ENCODE measurements at regions not wholly inside any gene's neighbourhood (a gene's known extent, or its start where the extent isn't known, plus 50 kb on each side); places are given as distances from the start of the nearest gene placed in this dataset.

GRCh38 chr2:81303321-81303720 is 998.8 kb upstream of the LRRTM1 start:
- no peaks in the 10 kb centered on the region for H3K36me3 ChIP-seq (ENCODE audit: control insufficient read depth in 1 of 2, insufficient read depth in 2 of 2, low read length in 2 of 2)
- H3K4me1 ChIP-seq (ENCODE audit: control insufficient read depth in 1 of 2, insufficient read depth in 2 of 2, low read length in 2 of 2) = no peaks in the 10 kb centered on the region
- H3K27me3 ChIP-seq (ENCODE audit: low read depth, low read length) = no peaks in the 10 kb centered on the region
- H3K4me3 ChIP-seq (ENCODE audit: low read depth in 1 of 2, low read length in 2 of 2) = no peak overlapping the region
- peaks cover 0 to 3% of the 10 kb centered on the region in 2 donors for H3K9me3 ChIP-seq (ENCODE audit: control insufficient read depth in 1 of 2, low read length in 2 of 2)
- H3K27ac ChIP-seq (ENCODE audit: low read length) = no peak overlapping the region

- H3K9me3 ChIP-seq (ENCODE audit: control insufficient read depth in 1 of 2, low read length in 2 of 2) = peaks cover 0 to 3% of the 10 kb centered on the region in 2 donors
These were observed 995.3 kb upstream of the LRRTM1 start for GRCh38 chr2:81299841-81300240.

GRCh38 chr2:81290846-81291245 is 986.3 kb upstream of the LRRTM1 start:
- Histone ChIP-seq H3K27me3 (ENCODE audit: low read depth, low read length) (no peaks in the 10 kb centered on the region), H3K4me1 (ENCODE audit: control insufficient read depth in 1 of 2, insufficient read depth in 2 of 2, low read length in 2 of 2) (no peaks in the 10 kb centered on the region), H3K4me3 (ENCODE audit: low read depth in 1 of 2, low read length in 2 of 2) (no peak overlapping the region), H3K9me3 (ENCODE audit: control insufficient read depth in 1 of 2, low read length in 2 of 2) (peaks cover 0 to 7% of the 10 kb centered on the region in 2 donors), H3K27ac (ENCODE audit: low read length) (no peak overlapping the region), H3K36me3 (ENCODE audit: control insufficient read depth in 1 of 2, insufficient read depth in 2 of 2, low read length in 2 of 2) (no peaks in the 10 kb centered on the region)

More at GRCh38 chr2:81299841-81300240, 995.3 kb upstream of the LRRTM1 start:
- Histone ChIP-seq H3K36me3 (ENCODE audit: control insufficient read depth in 1 of 2, insufficient read depth in 2 of 2, low read length in 2 of 2) (no peaks in the 10 kb centered on the region), H3K4me3 (ENCODE audit: low read depth in 1 of 2, low read length in 2 of 2) (no peak overlapping the region), H3K27ac (ENCODE audit: low read length) (no peak overlapping the region), H3K27me3 (ENCODE audit: low read depth, low read length) (no peaks in the 10 kb centered on the region), H3K4me1 (ENCODE audit: control insufficient read depth in 1 of 2, insufficient read depth in 2 of 2, low read length in 2 of 2) (no peaks in the 10 kb centered on the region)

- H3K27ac ChIP-seq (ENCODE audit: low read length) = no peak overlapping the region
- H3K9me3 ChIP-seq (ENCODE audit: control insufficient read depth in 1 of 2, low read length in 2 of 2) = no peaks in the 10 kb centered on the region
- H3K4me1 ChIP-seq (ENCODE audit: control insufficient read depth in 1 of 2, insufficient read depth in 2 of 2, low read length in 2 of 2) = no peaks in the 10 kb centered on the region
These were observed 978.5 kb upstream of the LRRTM1 start for GRCh38 chr2:81283081-81283480.

GRCh38 chr2:81282151-81282769 is 977.7 kb upstream of the LRRTM1 start:
- Histone ChIP-seq H3K9me3 (ENCODE audit: control insufficient read depth in 1 of 2, low read length in 2 of 2) (no peaks in the 10 kb centered on the region), H3K4me1 (ENCODE audit: control insufficient read depth in 1 of 2, insufficient read depth in 2 of 2, low read length in 2 of 2) (no peaks in the 10 kb centered on the region), H3K27me3 (ENCODE audit: low read depth, low read length) (no peaks in the 10 kb centered on the region), H3K27ac (ENCODE audit: low read length) (no peak overlapping the region), H3K4me3 (ENCODE audit: low read depth in 1 of 2, low read length in 2 of 2) (no peak overlapping the region), H3K36me3 (ENCODE audit: control insufficient read depth in 1 of 2, insufficient read depth in 2 of 2, low read length in 2 of 2) (no peaks in the 10 kb centered on the region)

More at GRCh38 chr2:81283081-81283480, 978.5 kb upstream of the LRRTM1 start:
- Histone ChIP-seq H3K36me3 (ENCODE audit: control insufficient read depth in 1 of 2, insufficient read depth in 2 of 2, low read length in 2 of 2) (no peaks in the 10 kb centered on the region), H3K27me3 (ENCODE audit: low read depth, low read length) (no peaks in the 10 kb centered on the region), H3K4me3 (ENCODE audit: low read depth in 1 of 2, low read length in 2 of 2) (no peak overlapping the region)

GRCh38 chr2:81276595-81276994 is 972.0 kb upstream of the LRRTM1 start:
- Histone ChIP-seq H3K27me3 (ENCODE audit: low read depth, low read length) (no peaks in the 10 kb centered on the region), H3K27ac (ENCODE audit: low read length) (no peak overlapping the region), H3K36me3 (ENCODE audit: control insufficient read depth in 1 of 2, insufficient read depth in 2 of 2, low read length in 2 of 2) (no peaks in the 10 kb centered on the region), H3K4me1 (ENCODE audit: control insufficient read depth in 1 of 2, insufficient read depth in 2 of 2, low read length in 2 of 2) (no peaks in the 10 kb centered on the region), H3K4me3 (ENCODE audit: low read depth in 1 of 2, low read length in 2 of 2) (no peak overlapping the region), H3K9me3 (ENCODE audit: control insufficient read depth in 1 of 2, low read length in 2 of 2) (no peaks in the 10 kb centered on the region)

GRCh38 chr2:81266106-81266505 is 961.6 kb upstream of the LRRTM1 start:
- no peaks in the 10 kb centered on the region for H3K4me1 ChIP-seq (ENCODE audit: control insufficient read depth in 1 of 2, insufficient read depth in 2 of 2, low read length in 2 of 2)
- peaks cover 0 to 10% of the 10 kb centered on the region in 2 donors for H3K9me3 ChIP-seq (ENCODE audit: control insufficient read depth in 1 of 2, low read length in 2 of 2)
- H3K27ac ChIP-seq (ENCODE audit: low read length) = no peak overlapping the region
- H3K4me3 ChIP-seq (ENCODE audit: low read depth in 1 of 2, low read length in 2 of 2) = no peak overlapping the region
- H3K36me3 ChIP-seq (ENCODE audit: control insufficient read depth in 1 of 2, insufficient read depth in 2 of 2, low read length in 2 of 2) = no peaks in the 10 kb centered on the region
- no peaks in the 10 kb centered on the region for H3K27me3 ChIP-seq (ENCODE audit: low read depth, low read length)

GRCh38 chr2:81263989-81264388 is 959.4 kb upstream of the LRRTM1 start:
- H3K27me3 ChIP-seq (ENCODE audit: low read depth, low read length) = no peaks in the 10 kb centered on the region
- no peak overlapping the region for H3K4me3 ChIP-seq (ENCODE audit: low read depth in 1 of 2, low read length in 2 of 2)
- no peaks in the 10 kb centered on the region for H3K36me3 ChIP-seq (ENCODE audit: control insufficient read depth in 1 of 2, insufficient read depth in 2 of 2, low read length in 2 of 2)
- H3K4me1 ChIP-seq (ENCODE audit: control insufficient read depth in 1 of 2, insufficient read depth in 2 of 2, low read length in 2 of 2) = no peaks in the 10 kb centered on the region
- H3K27ac ChIP-seq (ENCODE audit: low read length) = no peak overlapping the region
- peaks cover 0 to 7% of the 10 kb centered on the region in 2 donors for H3K9me3 ChIP-seq (ENCODE audit: control insufficient read depth in 1 of 2, low read length in 2 of 2)

- Histone ChIP-seq H3K9me3 (ENCODE audit: control insufficient read depth in 1 of 2, low read length in 2 of 2) (no peaks in the 10 kb centered on the region), H3K27ac (ENCODE audit: low read length) (no peak overlapping the region), H3K27me3 (ENCODE audit: low read depth, low read length) (no peaks in the 10 kb centered on the region), H3K4me1 (ENCODE audit: control insufficient read depth in 1 of 2, insufficient read depth in 2 of 2, low read length in 2 of 2) (no peaks in the 10 kb centered on the region), H3K36me3 (ENCODE audit: control insufficient read depth in 1 of 2, insufficient read depth in 2 of 2, low read length in 2 of 2) (no peaks in the 10 kb centered on the region), H3K4me3 (ENCODE audit: low read depth in 1 of 2, low read length in 2 of 2) (no peak overlapping the region)
These were observed 955.8 kb upstream of the LRRTM1 start for GRCh38 chr2:81260320-81260719.

- no peaks in the 10 kb centered on the region for H3K27me3 ChIP-seq (ENCODE audit: low read depth, low read length)
- H3K4me1 ChIP-seq (ENCODE audit: control insufficient read depth in 1 of 2, insufficient read depth in 2 of 2, low read length in 2 of 2) = no peaks in the 10 kb centered on the region
- H3K9me3 ChIP-seq (ENCODE audit: control insufficient read depth in 1 of 2, low read length in 2 of 2) = no peaks in the 10 kb centered on the region
- H3K4me3 ChIP-seq (ENCODE audit: low read depth in 1 of 2, low read length in 2 of 2) = no peak overlapping the region
- no peak overlapping the region for H3K27ac ChIP-seq (ENCODE audit: low read length)
- no peaks in the 10 kb centered on the region for H3K36me3 ChIP-seq (ENCODE audit: control insufficient read depth in 1 of 2, insufficient read depth in 2 of 2, low read length in 2 of 2)
These were observed 945.7 kb upstream of the LRRTM1 start for GRCh38 chr2:81250270-81250669.

- Histone ChIP-seq H3K9me3 (ENCODE audit: control insufficient read depth in 1 of 2, low read length in 2 of 2) (no peaks in the 10 kb centered on the region), H3K4me1 (ENCODE audit: control insufficient read depth in 1 of 2, insufficient read depth in 2 of 2, low read length in 2 of 2) (no peaks in the 10 kb centered on the region), H3K27ac (ENCODE audit: low read length) (no peak overlapping the region), H3K27me3 (ENCODE audit: low read depth, low read length) (no peaks in the 10 kb centered on the region), H3K36me3 (ENCODE audit: control insufficient read depth in 1 of 2, insufficient read depth in 2 of 2, low read length in 2 of 2) (no peaks in the 10 kb centered on the region), H3K4me3 (ENCODE audit: low read depth in 1 of 2, low read length in 2 of 2) (no peak overlapping the region)
These were observed 944.6 kb upstream of the LRRTM1 start for GRCh38 chr2:81249152-81249551.

GRCh38 chr2:81247648-81248047 is 943.1 kb upstream of the LRRTM1 start:
- no peaks in the 10 kb centered on the region for H3K9me3 ChIP-seq (ENCODE audit: control insufficient read depth in 1 of 2, low read length in 2 of 2)
- no peaks in the 10 kb centered on the region for H3K27me3 ChIP-seq (ENCODE audit: low read depth, low read length)
- H3K4me3 ChIP-seq (ENCODE audit: low read depth in 1 of 2, low read length in 2 of 2) = no peak overlapping the region
- H3K27ac ChIP-seq (ENCODE audit: low read length) = no peak overlapping the region
- no peaks in the 10 kb centered on the region for H3K4me1 ChIP-seq (ENCODE audit: control insufficient read depth in 1 of 2, insufficient read depth in 2 of 2, low read length in 2 of 2)
- H3K36me3 ChIP-seq (ENCODE audit: control insufficient read depth in 1 of 2, insufficient read depth in 2 of 2, low read length in 2 of 2) = no peaks in the 10 kb centered on the region

Data from muscle layer of duodenum (tissue), 2 donors.